Peyer's patch (tissue), 4 donors: ENCODE measurements at regions not wholly inside any gene's neighbourhood (a gene's known extent, or its start where the extent isn't known, plus 50 kb on each side); places are given as distances from the start of the nearest gene placed in this dataset.

Experiments
- DNase-seq, 3 donors: peaks; one replicate each; pipeline ENCODE4 v3.0.0-alpha.2; 2017 to 2019
- H3K27ac ChIP-seq, 4 donors: fragments of 200-600 bp; sonication (generic); one replicate each; pipeline ENCODE4 v1.5.1; 2016 to 2019
- H3K27me3 ChIP-seq, 2 donors: fragments of 200-600 bp; sonication (generic); one replicate each; pipeline ENCODE4 v1.5.1; 2019
- H3K36me3 ChIP-seq, 3 donors: fragments of 200-600 bp; sonication (generic); one replicate each; pipeline ENCODE4 v1.5.1; 2016 to 2019
- H3K4me1 ChIP-seq, 4 donors: fragments of 200-600 bp; sonication (generic); one replicate each; pipeline ENCODE4 v1.5.1; 2016 to 2019
- H3K4me3 ChIP-seq, 4 donors: fragments of 200-600 bp; sonication (generic); 1 replicate in 3 of 4; 2 replicates in 1 of 4; pipeline ENCODE4 v1.5.1; 2016 to 2019; ENCODE audit warnings: mild to moderate bottlenecking in 1 of 4
- H3K9me3 ChIP-seq, 4 donors: fragments of 200-600 bp; sonication (generic); one replicate each; pipeline ENCODE4 v1.5.1; 2016 to 2019; ENCODE audit warnings: mild to moderate bottlenecking in 1 of 4
- POLR2A ChIP-seq, 2 donors: fragments of 450-650 bp; IDR thresholded peaks; one replicate each; pipeline ENCODE4 v1.5.1; 2017; ENCODE audit warnings: antibody characterized with exemption in 2 of 2, mild to moderate bottlenecking in 2 of 2, moderate library complexity in 2 of 2
- TF ChIP-seq, protein P1 (sequence below), 6 experiments: fragments of 450-650 bp in 4 of 6; fragments of 200-600 bp in 2 of 6; sonication (generic) in 1 of 6; IDR thresholded peaks; one replicate each; pipeline ENCODE4 v1.5.1; 2017 to 2019; ENCODE audit warnings: antibody characterized with exemption in 6 of 6, mild to moderate bottlenecking in 3 of 6, moderate library complexity in 1 of 6

DNA sequence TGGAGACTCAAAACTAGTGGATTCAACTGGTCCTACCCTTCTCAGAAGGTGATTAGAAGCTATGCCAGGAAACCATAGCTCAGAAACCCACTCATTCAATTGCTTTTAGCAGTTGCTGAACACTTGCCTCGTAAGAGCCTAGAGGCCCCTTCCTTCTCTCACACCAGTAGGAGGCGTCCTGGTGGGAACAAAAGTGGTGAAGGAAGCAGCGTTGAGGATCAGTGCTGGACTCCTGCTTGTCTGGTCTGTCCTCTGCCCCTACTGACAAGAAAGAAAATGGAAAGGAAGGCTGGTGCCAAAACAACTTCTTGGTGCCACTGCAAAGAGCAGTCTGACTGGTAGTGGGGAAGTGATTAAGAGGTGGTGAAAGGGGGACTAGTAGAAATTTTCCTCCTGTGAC, 269.7 kb downstream of the LMO4 start:
- TF ChIP-seq, protein P1, sequence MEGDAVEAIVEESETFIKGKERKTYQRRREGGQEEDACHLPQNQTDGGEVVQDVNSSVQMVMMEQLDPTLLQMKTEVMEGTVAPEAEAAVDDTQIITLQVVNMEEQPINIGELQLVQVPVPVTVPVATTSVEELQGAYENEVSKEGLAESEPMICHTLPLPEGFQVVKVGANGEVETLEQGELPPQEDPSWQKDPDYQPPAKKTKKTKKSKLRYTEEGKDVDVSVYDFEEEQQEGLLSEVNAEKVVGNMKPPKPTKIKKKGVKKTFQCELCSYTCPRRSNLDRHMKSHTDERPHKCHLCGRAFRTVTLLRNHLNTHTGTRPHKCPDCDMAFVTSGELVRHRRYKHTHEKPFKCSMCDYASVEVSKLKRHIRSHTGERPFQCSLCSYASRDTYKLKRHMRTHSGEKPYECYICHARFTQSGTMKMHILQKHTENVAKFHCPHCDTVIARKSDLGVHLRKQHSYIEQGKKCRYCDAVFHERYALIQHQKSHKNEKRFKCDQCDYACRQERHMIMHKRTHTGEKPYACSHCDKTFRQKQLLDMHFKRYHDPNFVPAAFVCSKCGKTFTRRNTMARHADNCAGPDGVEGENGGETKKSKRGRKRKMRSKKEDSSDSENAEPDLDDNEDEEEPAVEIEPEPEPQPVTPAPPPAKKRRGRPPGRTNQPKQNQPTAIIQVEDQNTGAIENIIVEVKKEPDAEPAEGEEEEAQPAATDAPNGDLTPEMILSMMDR (IDR thresholded peaks at IDR 0.05), result no peak
- TF ChIP-seq POLR2A (IDR thresholded peaks at IDR 0.05), result no peak
- Histone ChIP-seq H3K27ac (no peak overlapping the region), H3K9me3 (no peaks in the 10 kb centered on the region), H3K27me3 (no peaks in the 10 kb centered on the region), H3K4me1 (peaks cover 0 to 13% (median 2%) of the 10 kb centered on the region in 4 donors), H3K4me3 (no peak overlapping the region), H3K36me3 (no peaks in the 10 kb centered on the region)
- no peak for DNase-seq

- no peak overlapping the region for H3K4me3 ChIP-seq
- H3K36me3 ChIP-seq, result no peaks in the 10 kb centered on the region
- no peak overlapping the region for H3K27ac ChIP-seq
- no peak for DNase-seq
- TF ChIP-seq POLR2A (IDR thresholded peaks at IDR 0.05), result no peak
- TF ChIP-seq, protein P1 (IDR thresholded peaks at IDR 0.05), result no peak
- no peaks in the 10 kb centered on the region for H3K27me3 ChIP-seq
- H3K4me1 ChIP-seq, result peaks cover 0 to 10% (median 2%) of the 10 kb centered on the region in 4 donors
- no peaks in the 10 kb centered on the region for H3K9me3 ChIP-seq
These were observed 270.9 kb downstream of the LMO4 start for GRCh38 chr1:87599569-87599968.

DNA sequence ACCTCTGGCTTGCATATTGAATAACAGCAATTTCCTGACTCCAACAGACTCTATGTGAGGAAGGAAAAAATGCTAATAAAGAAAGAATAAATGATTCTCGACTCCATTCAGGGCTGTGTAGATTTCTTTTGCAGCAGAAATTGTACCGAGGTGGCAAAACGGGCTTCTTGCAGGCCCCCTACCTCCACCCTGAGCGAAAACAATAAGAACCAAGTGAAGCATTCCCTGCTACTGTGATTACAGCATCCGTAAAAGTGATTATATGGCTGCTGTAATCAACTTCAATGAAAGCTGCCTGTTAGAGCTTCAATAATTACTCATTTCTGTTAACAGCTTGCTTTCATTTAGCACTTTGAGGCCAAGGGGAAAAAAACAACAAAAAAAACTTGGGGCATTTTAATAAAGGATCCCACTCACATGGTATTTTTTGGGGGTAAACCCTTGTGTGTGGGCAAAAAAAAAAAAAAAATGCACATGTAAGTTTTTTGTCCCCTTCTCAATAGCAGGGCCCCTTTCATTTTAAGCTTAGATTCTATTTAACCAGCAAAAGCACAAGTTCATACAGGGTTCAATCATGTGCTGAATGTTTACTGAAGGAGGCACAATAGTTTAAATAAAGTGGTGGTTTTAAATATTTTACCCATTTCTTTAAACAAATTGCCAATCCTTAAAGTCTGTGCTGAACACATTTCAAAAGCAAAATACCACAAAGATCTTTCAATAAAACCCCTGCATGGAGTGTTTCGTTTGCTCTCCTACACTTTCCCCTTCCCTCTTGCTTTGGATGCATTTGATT, 271.6 kb downstream of the LMO4 start:
- no peak for DNase-seq
- Histone ChIP-seq H3K4me3 (no peak overlapping the region), H3K27ac (no peak overlapping the region), H3K36me3 (no peaks in the 10 kb centered on the region), H3K27me3 (no peaks in the 10 kb centered on the region), H3K9me3 (no peaks in the 10 kb centered on the region), H3K4me1 (peaks cover 0 to 3% (median under 1%) of the 10 kb centered on the region in 4 donors)
- TF ChIP-seq, protein P1 (IDR thresholded peaks at IDR 0.05), result no peak
- TF ChIP-seq POLR2A (IDR thresholded peaks at IDR 0.05), result no peak

- no peak overlapping the region for H3K4me3 ChIP-seq
- DNase-seq, result no peak
- no peaks in the 10 kb centered on the region for H3K36me3 ChIP-seq
These were observed 272.2 kb downstream of the LMO4 start for GRCh38 chr1:87600854-87601253.

DNA sequence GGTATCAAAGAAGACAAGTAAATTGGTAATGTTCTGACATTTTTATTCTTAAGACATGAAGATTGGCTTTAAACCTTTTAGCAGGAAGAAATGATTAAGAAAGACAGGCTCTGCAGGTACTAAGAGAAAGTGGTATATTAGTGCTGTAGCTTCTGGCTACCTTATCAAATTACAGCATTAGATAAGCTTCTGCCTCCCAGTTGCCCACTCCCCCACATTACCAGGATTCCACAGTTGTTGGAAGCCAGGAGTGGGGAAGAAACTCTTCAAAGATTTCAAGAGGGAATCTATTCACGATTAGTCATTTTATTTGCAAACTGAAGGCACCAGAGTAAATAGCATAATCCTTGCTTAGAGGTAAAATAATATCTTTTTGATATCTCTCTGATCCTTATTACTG, 274.9 kb downstream of the LMO4 start:
- TF ChIP-seq, protein P1 (IDR thresholded peaks at IDR 0.05), result no peak
- no peak for TF ChIP-seq POLR2A (IDR thresholded peaks at IDR 0.05)
- DNase-seq, result no peak
- Histone ChIP-seq H3K4me1 (no peaks in the 10 kb centered on the region), H3K4me3 (no peak overlapping the region), H3K27me3 (no peaks in the 10 kb centered on the region), H3K9me3 (no peaks in the 10 kb centered on the region), H3K36me3 (no peaks in the 10 kb centered on the region), H3K27ac (no peak overlapping the region)

More at GRCh38 chr1:87600854-87601253, 272.2 kb downstream of the LMO4 start:
- H3K27me3 ChIP-seq, result no peaks in the 10 kb centered on the region
- H3K9me3 ChIP-seq, result no peaks in the 10 kb centered on the region
- no peak overlapping the region for H3K27ac ChIP-seq
- TF ChIP-seq, protein P1 (IDR thresholded peaks at IDR 0.05), result no peak
- no peak for TF ChIP-seq POLR2A (IDR thresholded peaks at IDR 0.05)
- no peaks in the 10 kb centered on the region for H3K4me1 ChIP-seq
